WTC11 (cell line): ENCODE measurements at regions not wholly inside any gene's neighbourhood (a gene's known extent, or its start where the extent isn't known, plus 50 kb on each side); places are given as distances from the start of the nearest gene placed in this dataset.

ENCODE experiments used
- ELF4 ChIP-seq: sonication (generic); formaldehyde crosslinking; IDR thresholded peaks from 2 replicates; pipeline ENCODE4 v1.8.1; 2022; ENCODE audit warnings: low read depth, mild to moderate bottlenecking, moderate library complexity, missing genetic modification reagents
- ESRRA ChIP-seq: sonication (generic); formaldehyde crosslinking; IDR thresholded peaks from 2 replicates; pipeline ENCODE4 v1.8.1; 2022; ENCODE audit warnings: mild to moderate bottlenecking, missing genetic modification reagents, borderline replicate concordance
- JAZF1 ChIP-seq: fragments of 250-450 bp; sonication (Bioruptor Pico); IDR thresholded peaks from 2 replicates; pipeline ENCODE4 v1.9.0; 2021; ENCODE audit warnings: moderate library complexity, mild to moderate bottlenecking, inconsistent platforms
- JUN ChIP-seq: sonication (generic); formaldehyde crosslinking; IDR thresholded peaks from 2 replicates; pipeline ENCODE4 v1.8.0; 2023; ENCODE audit warnings: mild to moderate bottlenecking, missing genetic modification reagents
- PRDM15 ChIP-seq: sonication (generic); formaldehyde crosslinking; IDR thresholded peaks from 2 replicates; pipeline ENCODE4 v1.8.0; 2022; ENCODE audit warnings: missing genetic modification reagents
- ZNF671 ChIP-seq: fragments of 250-450 bp; sonication (Bioruptor Pico); IDR thresholded peaks from 2 replicates; pipeline ENCODE4 v1.8.0; 2021; ENCODE audit warnings: mild to moderate bottlenecking
- TF ChIP-seq, protein P1 (sequence below): fragments of 200-600 bp; IDR thresholded peaks from 2 replicates; pipeline ENCODE4 v1.8.0; 2022; ENCODE audit warnings: antibody characterized with exemption
- TF ChIP-seq, protein P2 (sequence below): sonication (generic); formaldehyde crosslinking; IDR thresholded peaks from 2 replicates; pipeline ENCODE4 v1.8.1; 2023; ENCODE audit warnings: mild to moderate bottlenecking, moderate library complexity, missing genetic modification reagents

GRCh38 chr15:35307026-35307425 lies 221.9 kb upstream of the NANOGP8 start:
- TF ChIP-seq, protein P1, sequence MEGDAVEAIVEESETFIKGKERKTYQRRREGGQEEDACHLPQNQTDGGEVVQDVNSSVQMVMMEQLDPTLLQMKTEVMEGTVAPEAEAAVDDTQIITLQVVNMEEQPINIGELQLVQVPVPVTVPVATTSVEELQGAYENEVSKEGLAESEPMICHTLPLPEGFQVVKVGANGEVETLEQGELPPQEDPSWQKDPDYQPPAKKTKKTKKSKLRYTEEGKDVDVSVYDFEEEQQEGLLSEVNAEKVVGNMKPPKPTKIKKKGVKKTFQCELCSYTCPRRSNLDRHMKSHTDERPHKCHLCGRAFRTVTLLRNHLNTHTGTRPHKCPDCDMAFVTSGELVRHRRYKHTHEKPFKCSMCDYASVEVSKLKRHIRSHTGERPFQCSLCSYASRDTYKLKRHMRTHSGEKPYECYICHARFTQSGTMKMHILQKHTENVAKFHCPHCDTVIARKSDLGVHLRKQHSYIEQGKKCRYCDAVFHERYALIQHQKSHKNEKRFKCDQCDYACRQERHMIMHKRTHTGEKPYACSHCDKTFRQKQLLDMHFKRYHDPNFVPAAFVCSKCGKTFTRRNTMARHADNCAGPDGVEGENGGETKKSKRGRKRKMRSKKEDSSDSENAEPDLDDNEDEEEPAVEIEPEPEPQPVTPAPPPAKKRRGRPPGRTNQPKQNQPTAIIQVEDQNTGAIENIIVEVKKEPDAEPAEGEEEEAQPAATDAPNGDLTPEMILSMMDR, result no peak
- no peak for TF ChIP-seq ZNF671 (CRISPR knock-in tag)
- no peak for TF ChIP-seq ELF4 (CRISPR knock-in tag)
- TF ChIP-seq ESRRA (CRISPR knock-in tag), result no peak
- no peak for TF ChIP-seq JUN (CRISPR knock-in tag)
- TF ChIP-seq, protein P2, sequence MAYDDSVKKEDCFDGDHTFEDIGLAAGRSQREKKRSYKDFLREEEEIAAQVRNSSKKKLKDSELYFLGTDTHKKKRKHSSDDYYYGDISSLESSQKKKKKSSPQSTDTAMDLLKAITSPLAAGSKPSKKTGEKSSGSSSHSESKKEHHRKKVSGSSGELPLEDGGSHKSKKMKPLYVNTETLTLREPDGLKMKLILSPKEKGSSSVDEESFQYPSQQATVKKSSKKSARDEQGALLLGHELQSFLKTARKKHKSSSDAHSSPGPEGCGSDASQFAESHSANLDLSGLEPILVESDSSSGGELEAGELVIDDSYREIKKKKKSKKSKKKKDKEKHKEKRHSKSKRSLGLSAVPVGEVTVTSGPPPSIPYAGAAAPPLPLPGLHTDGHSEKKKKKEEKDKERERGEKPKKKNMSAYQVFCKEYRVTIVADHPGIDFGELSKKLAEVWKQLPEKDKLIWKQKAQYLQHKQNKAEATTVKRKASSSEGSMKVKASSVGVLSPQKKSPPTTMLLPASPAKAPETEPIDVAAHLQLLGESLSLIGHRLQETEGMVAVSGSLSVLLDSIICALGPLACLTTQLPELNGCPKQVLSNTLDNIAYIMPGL (CRISPR knock-in tag), result no peak
- no peak for TF ChIP-seq PRDM15 (CRISPR knock-in tag)
- TF ChIP-seq JAZF1 (CRISPR knock-in tag), result no peak
